ENCODE measurements at regions not wholly inside any gene's neighbourhood (a gene's known extent, or its start where the extent isn't known, plus 50 kb on each side); places are given as distances from the start of the nearest gene placed in this dataset.
A peak's percentile ranks its signal among the peaks of the same experiment; 100 is the strongest.
"Not testable (repeated sequence)": the region's sequence is repeated elsewhere in the genome, so short reads cannot be mapped to it uniquely, and the experiment has no call there.

DNA sequence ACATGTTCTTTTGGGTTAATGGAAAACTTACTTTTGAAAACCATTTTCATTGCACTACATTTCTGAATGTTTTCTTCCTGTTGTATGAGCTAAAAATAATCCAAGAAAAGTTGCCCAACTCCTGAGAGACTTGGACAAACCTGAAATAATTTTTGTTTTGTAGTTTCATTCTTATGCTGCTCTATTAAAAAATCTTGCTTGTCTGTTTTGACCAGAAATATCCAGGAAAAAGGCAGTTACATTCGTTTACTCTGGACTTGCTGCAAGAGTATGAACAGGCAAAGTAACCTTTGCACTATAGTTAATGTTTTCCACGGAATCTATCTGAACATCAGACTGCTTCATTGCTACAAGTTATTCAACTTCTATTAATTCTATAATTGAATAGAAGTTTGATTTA is 200.1 kb upstream of the DAB2 start:
- ATAC-seq (replicated peaks): no peak
- Mint-ChIP-seq H3K36me3 (no peaks in the 10 kb centered on the region), H3K9me3 (no peaks in the 10 kb centered on the region), H3K27ac (no peak overlapping the region), H3K4me1 (no peaks in the 10 kb centered on the region), H3K4me3 (no peak overlapping the region), H3K27me3 (peaks cover 5 to 13% of the 10 kb centered on the region in 2 donors)
- DNase-seq: no peak

DNA sequence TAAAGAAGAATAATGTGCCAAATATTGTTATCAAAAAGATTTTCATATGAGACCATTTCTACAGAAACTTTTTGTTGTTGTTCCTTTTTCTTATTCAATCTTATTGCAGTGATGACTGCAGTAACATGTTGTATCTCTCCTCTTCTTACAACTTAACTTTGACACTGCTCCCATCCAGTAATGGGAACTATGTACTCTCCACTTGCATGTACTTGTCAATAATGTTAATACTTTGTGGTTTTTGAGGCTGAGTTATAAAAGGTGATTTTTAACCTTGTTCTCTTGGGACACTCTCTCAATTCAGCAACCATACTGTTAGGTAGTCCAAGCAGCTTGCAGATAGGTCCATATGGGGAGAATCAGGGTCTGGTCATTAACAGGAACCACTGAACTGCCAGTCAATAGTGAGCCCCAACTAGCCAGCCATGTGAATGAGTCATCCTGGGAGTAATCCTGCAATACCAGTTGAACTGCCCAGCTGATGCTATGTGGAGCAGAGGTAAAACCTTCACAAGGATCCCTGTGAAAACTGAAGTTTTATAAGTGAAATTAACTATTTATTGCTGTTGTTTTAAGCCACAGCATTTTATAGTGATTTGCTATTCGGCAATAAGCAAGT is 199.6 kb upstream of the DAB2 start:
- peak; percentile 83 to 96 for ATAC-seq (replicated peaks)
- no peaks in the 10 kb centered on the region for H3K9me3 Mint-ChIP-seq
- no peak overlapping the region for H3K4me3 Mint-ChIP-seq
- no peak overlapping the region for H3K27ac Mint-ChIP-seq
- DNase-seq: no peak
- no peaks in the 10 kb centered on the region for H3K36me3 Mint-ChIP-seq
- no peaks in the 10 kb centered on the region for H3K4me1 Mint-ChIP-seq
- H3K27me3 Mint-ChIP-seq: peaks cover 5 to 12% of the 10 kb centered on the region in 2 donors

DNA sequence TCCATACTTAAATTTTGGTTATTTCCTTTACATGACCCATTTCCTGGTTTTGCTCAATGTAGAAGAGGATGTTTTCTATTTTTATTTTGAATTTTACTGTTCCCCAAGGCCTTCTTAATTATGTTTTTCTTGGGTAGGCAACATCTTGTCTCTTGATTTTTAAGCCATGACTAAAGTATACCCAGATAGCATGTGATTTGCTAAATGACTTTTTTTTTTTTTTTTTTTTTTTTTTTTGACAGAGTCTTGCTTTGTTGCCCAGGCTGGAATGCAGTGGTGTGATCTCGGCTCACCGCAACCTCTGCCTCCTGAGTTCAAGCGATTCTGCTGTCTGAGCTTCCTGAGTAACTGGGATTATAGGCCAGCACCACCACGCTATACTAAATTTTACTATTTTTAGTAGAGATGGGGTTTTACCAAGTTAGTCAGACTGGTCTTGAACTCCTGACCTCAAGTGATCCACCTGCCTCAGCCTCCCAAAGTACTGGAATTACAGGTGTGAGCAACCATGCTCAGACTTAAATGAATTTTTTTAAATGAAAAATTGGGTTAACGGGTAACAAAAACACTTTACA is 198.6 kb upstream of the DAB2 start:
- no peak overlapping the region for H3K4me3 Mint-ChIP-seq

DNA sequence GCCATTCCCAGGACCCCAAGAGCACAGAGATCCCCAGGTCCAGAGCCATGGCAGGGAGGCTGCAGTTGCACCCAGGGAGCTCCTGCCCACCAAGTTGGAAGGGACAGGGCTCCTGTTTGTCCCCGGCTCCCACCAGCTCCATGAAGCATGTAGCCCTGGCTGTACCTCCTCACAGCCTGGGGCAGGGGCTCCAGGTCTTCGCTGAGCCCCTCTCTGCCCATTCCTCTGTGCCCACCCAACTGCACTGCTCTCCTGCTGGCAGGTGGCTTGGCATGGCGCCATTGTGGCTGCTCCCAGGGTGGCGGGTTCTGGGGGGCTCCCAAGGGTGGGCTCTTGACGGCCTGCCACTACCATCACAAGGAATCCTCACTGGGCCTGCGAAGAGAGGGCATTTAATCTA is 197.5 kb upstream of the DAB2 start:
- Mint-ChIP-seq H3K27ac (no peak overlapping the region), H3K9me3 (no peaks in the 10 kb centered on the region), H3K36me3 (no peaks in the 10 kb centered on the region), H3K4me3 (no peak overlapping the region), H3K27me3 (peaks cover 4 to 12% of the 10 kb centered on the region in 2 donors), H3K4me1 (no peaks in the 10 kb centered on the region)
- DNase-seq: no peak
- ATAC-seq (replicated peaks): no peak

More for the DNA sequence above, 198.6 kb upstream of the DAB2 start:
- Mint-ChIP-seq H3K36me3 (no peaks in the 10 kb centered on the region), H3K27me3 (peaks cover 5 to 12% of the 10 kb centered on the region in 2 donors), H3K9me3 (no peaks in the 10 kb centered on the region), H3K27ac (no peak overlapping the region), H3K4me1 (no peaks in the 10 kb centered on the region)
- no peak for ATAC-seq (replicated peaks)
- no peak for DNase-seq

DNA sequence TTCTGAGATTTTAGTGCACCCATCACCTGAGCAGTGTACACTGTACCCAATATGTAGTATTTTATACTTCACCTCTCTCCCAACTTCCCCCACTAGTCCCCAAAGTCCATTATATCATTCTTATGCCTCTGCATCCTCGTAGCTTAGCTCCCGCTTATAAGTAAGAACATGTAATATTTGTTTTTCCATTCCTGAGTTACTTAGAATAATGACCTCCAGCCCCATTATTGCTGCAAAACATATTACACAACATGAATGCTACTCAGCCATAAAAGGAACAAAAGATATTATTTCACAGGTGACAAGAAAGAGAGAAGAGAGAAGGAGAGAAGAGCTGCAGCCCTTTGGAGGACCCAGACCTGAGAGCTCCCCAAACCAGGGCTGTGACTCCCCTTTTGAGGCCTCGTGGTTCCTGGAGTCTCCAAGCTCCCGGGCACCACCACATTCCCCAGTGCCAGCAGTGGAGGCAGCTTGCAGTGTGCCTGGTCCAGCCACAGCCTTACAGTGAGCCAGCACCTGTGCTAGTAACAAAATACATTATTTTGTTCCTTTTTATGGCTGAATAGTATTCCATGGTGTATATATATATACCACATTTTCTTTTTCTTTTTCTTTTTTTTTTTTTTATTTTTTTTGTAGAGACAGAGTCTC is 194.5 kb upstream of the DAB2 start:
- Mint-ChIP-seq H3K27ac (no peak overlapping the region), H3K27me3 (peaks cover 0 to 6% of the 10 kb centered on the region in 2 donors), H3K9me3 (no peaks in the 10 kb centered on the region), H3K4me3 (no peak overlapping the region), H3K4me1 (no peaks in the 10 kb centered on the region), H3K36me3 (no peaks in the 10 kb centered on the region)
- no peak for ATAC-seq (replicated peaks)
- no peak for DNase-seq

DNA sequence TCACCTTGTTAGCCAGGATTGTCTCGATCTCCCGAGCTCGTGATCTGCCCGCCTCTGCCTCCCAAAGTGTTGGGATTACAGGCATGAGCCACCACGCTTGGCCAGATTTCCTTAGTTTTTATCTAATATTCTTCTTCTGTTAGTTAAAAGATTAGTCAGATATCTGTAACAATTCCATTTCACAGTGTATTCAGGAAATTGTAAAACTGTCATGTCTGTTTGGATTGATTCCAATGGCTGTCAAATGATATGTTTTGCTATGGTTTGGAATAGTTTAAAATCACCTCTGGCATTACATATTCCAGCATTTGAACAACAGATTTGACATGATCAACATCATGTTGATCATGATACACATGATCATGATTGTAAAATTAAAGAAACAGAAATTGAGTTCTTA is 193.6 kb upstream of the DAB2 start:
- H3K9me3 Mint-ChIP-seq: no peaks in the 10 kb centered on the region
- DNase-seq (no peak), ATAC-seq (replicated peaks) (no peak)
- H3K27ac Mint-ChIP-seq: no peak overlapping the region
- no peak overlapping the region for H3K4me3 Mint-ChIP-seq
- no peaks in the 10 kb centered on the region for H3K4me1 Mint-ChIP-seq
- H3K36me3 Mint-ChIP-seq: no peaks in the 10 kb centered on the region
- peaks cover 0 to 6% of the 10 kb centered on the region in 2 donors for H3K27me3 Mint-ChIP-seq

DNA sequence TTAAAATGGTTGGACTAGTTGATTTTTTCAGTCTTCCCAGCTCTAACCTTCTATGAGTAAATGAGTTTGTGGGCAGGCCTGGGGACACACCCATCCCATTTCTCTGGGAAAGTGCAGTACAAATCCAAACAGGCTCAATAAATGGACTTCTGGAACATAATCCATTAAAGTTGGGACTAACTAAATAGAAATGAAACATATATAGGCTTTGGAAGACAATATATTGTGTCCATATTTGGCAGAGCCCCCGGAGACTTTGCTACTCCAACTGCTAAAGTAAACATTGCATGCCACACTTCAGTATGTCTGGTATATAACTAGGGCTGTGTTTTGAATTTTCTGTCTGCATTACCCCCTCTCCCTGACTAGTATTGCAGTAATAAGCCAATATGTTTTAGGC is 191.4 kb upstream of the DAB2 start:
- Mint-ChIP-seq H3K36me3 (no peaks in the 10 kb centered on the region), H3K9me3 (no peaks in the 10 kb centered on the region), H3K27me3 (peaks cover 0 to 6% of the 10 kb centered on the region in 2 donors), H3K27ac (no peak overlapping the region), H3K4me1 (no peaks in the 10 kb centered on the region), H3K4me3 (no peak overlapping the region)
- DNase-seq (no peak), ATAC-seq (replicated peaks) (no peak)

DNA sequence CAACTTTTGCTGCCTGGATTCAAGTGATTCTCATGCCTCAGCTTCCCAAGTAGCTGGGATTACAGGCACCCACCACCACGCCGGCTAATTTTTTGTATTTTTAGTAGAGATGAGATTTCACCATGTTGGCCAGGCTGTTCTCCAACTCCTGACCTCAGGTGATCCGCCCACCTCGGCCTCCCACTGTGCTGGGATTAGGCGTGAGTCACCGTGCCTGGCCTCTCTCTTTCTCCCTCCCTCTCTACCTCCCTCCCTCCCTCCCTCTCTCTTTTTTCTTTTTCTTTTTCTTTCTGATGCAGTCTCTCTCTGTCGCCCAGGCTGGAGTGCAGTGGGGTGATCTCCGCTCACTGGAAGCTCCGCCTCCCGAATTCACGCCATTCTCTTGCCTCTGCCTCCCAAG is 186.3 kb upstream of the DAB2 start:
- ATAC-seq (replicated peaks); H3K27me3 Mint-ChIP-seq; H3K4me1 Mint-ChIP-seq; H3K27ac Mint-ChIP-seq; H3K4me3 Mint-ChIP-seq; H3K9me3 Mint-ChIP-seq; H3K36me3 Mint-ChIP-seq; DNase-seq: not testable (repeated sequence)

DNA sequence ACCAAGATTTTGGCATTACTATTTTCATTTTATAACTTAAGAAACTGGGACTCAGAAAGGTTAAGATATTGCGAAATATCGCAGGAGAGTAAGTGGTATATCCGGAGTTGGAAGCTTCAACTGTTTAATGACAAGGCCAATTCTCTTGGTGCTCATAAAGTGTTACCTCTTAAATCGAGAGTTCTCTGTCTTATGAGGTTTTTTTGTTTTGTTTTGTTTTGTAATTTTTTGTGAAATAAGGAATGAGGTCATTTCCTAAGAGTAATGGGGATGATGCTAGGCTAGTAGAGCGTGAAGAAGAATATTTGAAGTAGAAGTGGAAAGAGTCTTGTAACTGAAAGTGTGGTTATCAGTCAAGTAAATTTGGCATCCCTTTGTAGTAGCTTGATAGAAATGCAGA is 183.2 kb upstream of the DAB2 start:
- Mint-ChIP-seq H3K36me3 (no peaks in the 10 kb centered on the region), H3K4me1 (peaks cover 3 to 6% of the 10 kb centered on the region in 2 donors), H3K4me3 (no peak overlapping the region), H3K9me3 (peaks cover 0 to 2% of the 10 kb centered on the region in 2 donors), H3K27ac (no peak overlapping the region), H3K27me3 (peaks cover 5 to 12% of the 10 kb centered on the region in 2 donors)
- ATAC-seq (replicated peaks) (peak; percentile 45 to 66), DNase-seq (no peak)

DNA sequence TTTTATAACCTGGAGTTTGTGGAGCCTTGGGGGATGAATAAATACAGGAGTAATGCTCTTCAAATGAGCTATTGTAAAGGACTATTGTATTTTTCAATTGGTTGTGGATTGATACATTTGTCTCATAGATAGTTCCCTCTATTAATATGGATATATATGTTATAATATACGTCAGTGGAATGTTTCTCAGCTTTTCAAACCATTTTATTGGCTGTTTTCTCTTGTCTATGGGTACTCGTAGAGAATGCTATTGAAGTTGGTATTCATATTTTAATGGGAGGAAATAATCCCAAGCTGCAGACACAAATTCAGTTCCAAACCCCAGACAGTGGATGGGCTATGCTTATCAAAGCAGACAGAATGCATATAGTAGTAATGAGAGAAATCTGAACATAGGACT is 181.8 kb upstream of the DAB2 start:
- H3K9me3 Mint-ChIP-seq: peaks cover 0 to 2% of the 10 kb centered on the region in 2 donors
- H3K36me3 Mint-ChIP-seq: no peaks in the 10 kb centered on the region
- H3K27me3 Mint-ChIP-seq: peaks cover 5 to 13% of the 10 kb centered on the region in 2 donors
- H3K27ac Mint-ChIP-seq: no peak overlapping the region
- DNase-seq: no peak
- no peak overlapping the region for H3K4me3 Mint-ChIP-seq
- ATAC-seq (replicated peaks): no peak
- peaks cover 3 to 6% of the 10 kb centered on the region in 2 donors for H3K4me1 Mint-ChIP-seq

DNA sequence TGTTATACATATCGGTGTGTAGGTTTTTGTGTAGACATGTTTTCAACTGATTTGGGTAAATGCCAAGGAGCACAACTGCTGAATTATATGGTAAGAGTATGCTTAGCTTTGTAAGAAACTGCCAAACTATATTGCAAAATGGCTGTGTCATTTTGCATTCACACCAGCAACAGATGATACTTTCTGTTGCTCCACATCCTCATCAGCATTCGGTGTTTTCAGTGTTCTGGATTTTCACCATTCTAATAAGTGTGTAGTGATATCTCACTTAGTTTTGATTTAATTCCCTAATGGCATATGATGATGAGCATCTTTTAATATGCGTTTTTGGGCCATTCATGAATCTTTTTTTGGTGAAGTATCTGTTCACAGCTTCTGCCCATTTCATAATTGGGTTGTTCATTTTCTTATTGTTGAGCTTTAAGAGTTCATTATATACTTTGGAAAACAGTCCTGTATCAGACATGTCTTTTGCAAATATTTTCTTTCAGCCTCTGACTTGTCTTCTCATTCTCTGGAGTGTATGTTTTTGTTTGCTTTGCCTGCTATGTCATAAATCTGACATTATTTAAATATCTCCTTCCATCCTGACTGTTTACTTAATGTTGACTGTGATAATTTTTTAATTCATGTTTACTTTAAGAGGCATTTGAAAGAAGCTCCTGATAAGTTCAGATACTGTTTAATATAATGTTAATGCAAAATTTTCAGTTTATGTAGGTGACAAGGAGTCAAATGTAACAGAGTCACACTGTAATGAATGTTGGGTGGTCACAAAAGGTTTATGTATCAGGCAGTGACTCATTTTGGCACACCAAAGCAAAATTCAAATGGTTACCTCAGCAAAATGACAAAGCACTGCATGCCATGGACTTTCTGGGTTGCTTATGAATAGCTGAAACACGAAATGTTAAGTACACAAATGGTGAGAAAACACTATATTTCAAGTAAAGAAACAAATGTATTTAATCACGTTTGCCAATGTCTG is 181.1 kb upstream of the DAB2 start:
- H3K9me3 Mint-ChIP-seq: peaks cover 0 to 2% of the 10 kb centered on the region in 2 donors
- DNase-seq: no peak
- H3K27me3 Mint-ChIP-seq: peaks cover 5 to 11% of the 10 kb centered on the region in 2 donors
- H3K4me1 Mint-ChIP-seq: peaks cover 3 to 6% of the 10 kb centered on the region in 2 donors
- H3K4me3 Mint-ChIP-seq: no peak overlapping the region
- ATAC-seq (replicated peaks): no peak
- no peaks in the 10 kb centered on the region for H3K36me3 Mint-ChIP-seq
- H3K27ac Mint-ChIP-seq: no peak overlapping the region

DNA sequence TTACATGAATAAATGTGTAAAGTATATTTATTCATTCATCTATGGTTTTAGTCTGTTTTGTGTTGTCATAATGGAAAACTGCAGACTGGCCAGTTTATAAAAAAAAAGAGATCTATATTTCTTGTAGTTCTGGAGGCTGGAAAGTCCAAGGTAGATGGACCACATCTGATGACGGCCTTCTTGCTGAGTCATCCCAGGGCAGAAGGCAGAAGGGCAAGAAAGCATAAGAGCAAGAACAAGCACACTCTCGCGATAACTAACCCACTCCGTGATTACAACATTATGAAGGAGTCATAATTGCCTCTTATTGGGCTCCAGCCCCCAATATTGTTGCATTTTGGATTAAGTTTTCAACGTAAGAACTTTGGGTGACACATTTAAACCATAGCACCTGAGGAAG is 180.4 kb upstream of the DAB2 start:
- DNase-seq (no peak), ATAC-seq (replicated peaks) (no peak)
- H3K4me1 Mint-ChIP-seq: peaks cover 3 to 6% of the 10 kb centered on the region in 2 donors
- peaks cover 0 to 2% of the 10 kb centered on the region in 2 donors for H3K9me3 Mint-ChIP-seq
- no peak overlapping the region for H3K27ac Mint-ChIP-seq
- H3K36me3 Mint-ChIP-seq: no peaks in the 10 kb centered on the region
- H3K4me3 Mint-ChIP-seq: no peak overlapping the region
- H3K27me3 Mint-ChIP-seq: peaks cover 5 to 9% of the 10 kb centered on the region in 2 donors

DNA sequence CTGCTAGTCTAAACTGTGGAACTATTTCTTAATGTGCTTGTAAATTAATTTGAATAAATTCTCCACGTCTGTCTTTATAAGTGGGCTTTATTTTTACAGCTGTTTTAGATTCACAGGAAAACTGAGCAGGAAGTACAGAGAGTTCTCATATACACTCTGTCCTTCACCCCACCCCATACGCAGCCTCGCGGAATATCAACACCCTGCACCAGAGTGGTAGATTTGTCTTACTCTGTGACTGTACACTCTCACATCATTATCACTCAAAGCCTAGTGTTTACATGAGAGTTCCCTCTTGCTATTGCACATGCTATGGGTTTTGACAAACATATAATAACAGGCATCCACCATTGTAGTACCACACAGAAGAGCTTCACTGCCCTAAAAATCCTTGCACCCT is 179.7 kb upstream of the DAB2 start:
- Mint-ChIP-seq H3K27ac (no peak overlapping the region), H3K36me3 (no peaks in the 10 kb centered on the region), H3K27me3 (peaks cover 5 to 9% of the 10 kb centered on the region in 2 donors), H3K4me3 (no peak overlapping the region), H3K9me3 (peaks cover 0 to 2% of the 10 kb centered on the region in 2 donors), H3K4me1 (peaks cover 3 to 6% of the 10 kb centered on the region in 2 donors)
- ATAC-seq (replicated peaks) (no peak), DNase-seq (no peak)

DNA sequence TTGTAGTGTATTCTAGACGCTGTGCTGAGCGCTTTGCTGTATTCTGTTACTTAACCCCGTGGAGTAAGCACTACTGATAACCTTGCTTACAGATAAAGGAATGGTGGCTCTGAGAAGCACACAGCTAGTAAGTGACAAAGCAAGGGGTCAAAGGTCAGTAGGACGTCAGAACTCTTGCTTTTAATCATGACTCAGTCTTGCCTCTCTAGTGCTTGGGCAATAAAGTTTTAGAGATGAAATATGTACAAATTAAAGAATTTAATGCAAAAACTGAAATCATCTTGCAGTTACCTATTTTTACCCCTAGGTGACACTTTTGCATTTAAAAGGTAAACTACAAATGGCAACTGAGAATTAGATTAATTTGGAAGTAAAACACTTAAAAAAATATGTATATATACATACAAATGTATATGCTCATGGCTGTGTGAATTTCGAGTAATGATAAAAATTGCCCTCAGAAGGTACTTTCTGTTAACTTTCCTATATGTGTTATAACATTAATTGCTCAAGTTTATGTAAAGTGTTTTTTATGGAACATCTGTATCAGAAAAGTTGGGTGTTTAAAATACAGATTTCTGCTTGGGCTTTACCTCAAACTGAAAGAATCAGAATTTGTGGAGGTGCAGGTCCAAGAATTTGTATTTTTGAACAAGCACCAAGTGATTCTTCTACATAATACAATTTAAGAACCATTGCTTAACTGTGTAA is 175.1 kb upstream of the DAB2 start:
- Mint-ChIP-seq H3K4me1 (no peaks in the 10 kb centered on the region), H3K27me3 (peaks cover 29 to 34% of the 10 kb centered on the region in 2 donors)
- ATAC-seq (replicated peaks): no peak

More for the DNA sequence above, 175.1 kb upstream of the DAB2 start:
- Mint-ChIP-seq H3K27ac (no peak overlapping the region), H3K36me3 (no peaks in the 10 kb centered on the region), H3K4me3 (no peak overlapping the region), H3K9me3 (no peaks in the 10 kb centered on the region)
- DNase-seq: no peak

All from stimulated activated naive B cell treated with anti-CD40 and anti-IgM and Interleukin-4, amounts not matched to agents 10 μg/mL and 1 μg/mL and 100 μg/mL, for 72 hours (primary cell).